ENCODE measurements at regions not wholly inside any gene's neighbourhood (a gene's known extent, or its start where the extent isn't known, plus 50 kb on each side); places are given as distances from the start of the nearest gene placed in this dataset.

- no peaks in the 10 kb centered on the region for H3K36me3 Mint-ChIP-seq (ENCODE audit: unreplicated experiment)
- DNase-seq (ENCODE audit: extremely low spot score, unreplicated experiment), result no peak
- H3K4me1 Mint-ChIP-seq (ENCODE audit: unreplicated experiment), result no peaks in the 10 kb centered on the region
- peaks cover 8% of the 10 kb centered on the region for H3K9me3 Mint-ChIP-seq (ENCODE audit: unreplicated experiment)
- H3K4me3 Mint-ChIP-seq (ENCODE audit: unreplicated experiment), result no peak overlapping the region
- TF ChIP-seq CTCF (IDR thresholded peaks at IDR 0.05), result peak; percentile 64
- H3K27ac Mint-ChIP-seq (ENCODE audit: unreplicated experiment), result no peak overlapping the region
- peaks cover 4% of the 10 kb centered on the region for H3K27me3 Mint-ChIP-seq (ENCODE audit: unreplicated experiment)
Measured at GRCh38 chr10:23702977-23703414, 264.1 kb downstream of the OTUD1 start.

GRCh38 chr10:23715363-23715762 lies 276.5 kb downstream of the OTUD1 start:
- no peak for TF ChIP-seq CTCF (IDR thresholded peaks at IDR 0.05)
- no peak for DNase-seq (ENCODE audit: extremely low spot score, unreplicated experiment)
- peaks cover 20% of the 10 kb centered on the region for H3K9me3 Mint-ChIP-seq (ENCODE audit: unreplicated experiment)
- no peaks in the 10 kb centered on the region for H3K36me3 Mint-ChIP-seq (ENCODE audit: unreplicated experiment)
- no peak overlapping the region for H3K4me3 Mint-ChIP-seq (ENCODE audit: unreplicated experiment)
- H3K27ac Mint-ChIP-seq (ENCODE audit: unreplicated experiment), result no peak overlapping the region
- no peaks in the 10 kb centered on the region for H3K4me1 Mint-ChIP-seq (ENCODE audit: unreplicated experiment)
- H3K27me3 Mint-ChIP-seq (ENCODE audit: unreplicated experiment), result no peaks in the 10 kb centered on the region

GRCh38 chr10:23717913-23718312 lies 279.0 kb downstream of the OTUD1 start:
- no peak overlapping the region for H3K4me3 Mint-ChIP-seq (ENCODE audit: unreplicated experiment)
- TF ChIP-seq CTCF (IDR thresholded peaks at IDR 0.05), result no peak
- H3K27ac Mint-ChIP-seq (ENCODE audit: unreplicated experiment), result no peak overlapping the region
- no peaks in the 10 kb centered on the region for H3K36me3 Mint-ChIP-seq (ENCODE audit: unreplicated experiment)
- H3K9me3 Mint-ChIP-seq (ENCODE audit: unreplicated experiment), result peaks cover 18% of the 10 kb centered on the region
- H3K4me1 Mint-ChIP-seq (ENCODE audit: unreplicated experiment), result no peaks in the 10 kb centered on the region
- DNase-seq (ENCODE audit: extremely low spot score, unreplicated experiment), result no peak
- H3K27me3 Mint-ChIP-seq (ENCODE audit: unreplicated experiment), result no peaks in the 10 kb centered on the region

- H3K27ac Mint-ChIP-seq (ENCODE audit: unreplicated experiment), result no peak overlapping the region
- no peaks in the 10 kb centered on the region for H3K4me1 Mint-ChIP-seq (ENCODE audit: unreplicated experiment)
- no peak overlapping the region for H3K4me3 Mint-ChIP-seq (ENCODE audit: unreplicated experiment)
- no peak for DNase-seq (ENCODE audit: extremely low spot score, unreplicated experiment)
- H3K27me3 Mint-ChIP-seq (ENCODE audit: unreplicated experiment), result no peaks in the 10 kb centered on the region
- no peaks in the 10 kb centered on the region for H3K36me3 Mint-ChIP-seq (ENCODE audit: unreplicated experiment)
- no peak for TF ChIP-seq CTCF (IDR thresholded peaks at IDR 0.05)
- peaks cover 15% of the 10 kb centered on the region for H3K9me3 Mint-ChIP-seq (ENCODE audit: unreplicated experiment)
Measured at GRCh38 chr10:23718946-23719345, 280.1 kb downstream of the OTUD1 start.

GRCh38 chr10:23723796-23724195 lies 284.9 kb downstream of the OTUD1 start:
- H3K9me3 Mint-ChIP-seq (ENCODE audit: unreplicated experiment), result peaks cover 9% of the 10 kb centered on the region
- H3K4me3 Mint-ChIP-seq (ENCODE audit: unreplicated experiment), result no peak overlapping the region
- no peak for TF ChIP-seq CTCF (IDR thresholded peaks at IDR 0.05)
- no peaks in the 10 kb centered on the region for H3K27me3 Mint-ChIP-seq (ENCODE audit: unreplicated experiment)
- H3K36me3 Mint-ChIP-seq (ENCODE audit: unreplicated experiment), result no peaks in the 10 kb centered on the region
- H3K4me1 Mint-ChIP-seq (ENCODE audit: unreplicated experiment), result no peaks in the 10 kb centered on the region
- H3K27ac Mint-ChIP-seq (ENCODE audit: unreplicated experiment), result no peak overlapping the region
- DNase-seq (ENCODE audit: extremely low spot score, unreplicated experiment), result no peak

Measured in osteocyte (in vitro differentiated cells).